ENCODE measurements at regions not wholly inside any gene's neighbourhood (a gene's known extent, or its start where the extent isn't known, plus 50 kb on each side); places are given as distances from the start of the nearest gene placed in this dataset.

GRCh38 chr3:148600902-148601765 is 96.6 kb upstream of the AGTR1 start:
- intact Hi-C loops (cut with micrococcal nuclease): no loop called here
- ATAC-seq (no peak), DNase-seq (no peak)

GRCh38 chr3:148601766-148602685 is 95.7 kb upstream of the AGTR1 start:
- DNase-seq (no peak), ATAC-seq (no peak)
- intact Hi-C loops (cut with micrococcal nuclease): no loop called here

GRCh38 chr3:148604270-148605085 is 93.2 kb upstream of the AGTR1 start:
- ATAC-seq: peak; percentile 64
- intact Hi-C loops (cut with micrococcal nuclease): no loop called here
- peak; percentile 42 for DNase-seq

- peak; percentile 39 for ATAC-seq
- intact Hi-C loops (cut with micrococcal nuclease): no loop called here
- DNase-seq: no peak
Observed at GRCh38 chr3:148605521-148605920, 92.2 kb upstream of the AGTR1 start.

- DNase-seq (no peak), ATAC-seq (peak; percentile 87)
- intact Hi-C loops (cut with micrococcal nuclease): no loop called here
Observed at GRCh38 chr3:148606979-148607378, 90.7 kb upstream of the AGTR1 start.

GRCh38 chr3:148607491-148607890 is 90.2 kb upstream of the AGTR1 start:
- intact Hi-C loops (cut with micrococcal nuclease): no loop called here
- ATAC-seq (peak; percentile 23), DNase-seq (no peak)

- ATAC-seq (no peak), DNase-seq (no peak)
- intact Hi-C loops (cut with micrococcal nuclease): no loop called here
Observed at GRCh38 chr3:148612278-148612677, 85.4 kb upstream of the AGTR1 start.

GRCh38 chr3:148615382-148615781 is 82.3 kb upstream of the AGTR1 start:
- DNase-seq: no peak
- no peak for ATAC-seq
- intact Hi-C loops (cut with micrococcal nuclease): no loop called here

- no peak for ATAC-seq
- intact Hi-C loops (cut with micrococcal nuclease): no loop called here
- no peak for DNase-seq
Observed at GRCh38 chr3:148625095-148625736, 72.5 kb upstream of the AGTR1 start.

- intact Hi-C loops (cut with micrococcal nuclease): no loop called here
- DNase-seq (no peak), ATAC-seq (no peak)
Observed at GRCh38 chr3:148625991-148626390, 71.7 kb upstream of the AGTR1 start.

- no peak for ATAC-seq
- no peak for DNase-seq
- intact Hi-C loops (cut with micrococcal nuclease): no loop called here
Observed at GRCh38 chr3:148629006-148629405, 68.7 kb upstream of the AGTR1 start.

GRCh38 chr3:148631124-148631903 is 66.4 kb upstream of the AGTR1 start:
- no peak for ATAC-seq
- intact Hi-C loops (cut with micrococcal nuclease): no loop called here
- DNase-seq: no peak

- DNase-seq (no peak), ATAC-seq (no peak)
- intact Hi-C loops (cut with micrococcal nuclease): no loop called here
Observed at GRCh38 chr3:148641722-148642121, 56.0 kb upstream of the AGTR1 start.

- ATAC-seq (no peak), DNase-seq (no peak)
- intact Hi-C loops (cut with micrococcal nuclease): no loop called here
Observed at GRCh38 chr3:148642214-148642613, 55.5 kb upstream of the AGTR1 start.

GRCh38 chr3:148642616-148643015 is 55.1 kb upstream of the AGTR1 start:
- ATAC-seq (peak; percentile 47), DNase-seq (no peak)
- intact Hi-C loops (cut with micrococcal nuclease): no loop called here

GRCh38 chr3:148643389-148643840 is 54.3 kb upstream of the AGTR1 start:
- ATAC-seq (peak; percentile 62), DNase-seq (no peak)
- intact Hi-C loops (cut with micrococcal nuclease): no loop called here

- intact Hi-C loops (cut with micrococcal nuclease): no loop called here
- no peak for DNase-seq
- no peak for ATAC-seq
Observed at GRCh38 chr3:148646126-148646665, 51.5 kb upstream of the AGTR1 start.
